GM12875 (cell line): ENCODE measurements at regions not wholly inside any gene's neighbourhood (a gene's known extent, or its start where the extent isn't known, plus 50 kb on each side); places are given as distances from the start of the nearest gene placed in this dataset.
"Not testable (repeated sequence)": the region's sequence is repeated elsewhere in the genome, so short reads cannot be mapped to it uniquely, and the experiment has no call there.

ENCODE experiments used
- H3K4me3 ChIP-seq: one replicate; pipeline ENCODE4 v1.5.1; 2011; ENCODE audit warnings: low read depth, low read length, control low read depth
- CTCF ChIP-seq: IDR thresholded peaks from 2 replicates; pipeline ENCODE4 v1.5.1; 2011; ENCODE audit warnings: low read depth, mild to moderate bottlenecking, control low read depth, inconsistent platforms, low read length, moderate library complexity, borderline replicate concordance; ENCODE audit not compliant: insufficient read depth

GRCh38 chr6:97473979-97474378 lies 191.0 kb upstream of the MMS22L start:
- no peak overlapping the region for H3K4me3 ChIP-seq
- TF ChIP-seq CTCF: no peak

GRCh38 chr6:97497713-97498331 lies 214.8 kb upstream of the MMS22L start:
- no peak overlapping the region for H3K4me3 ChIP-seq
- peak; percentile 78 for TF ChIP-seq CTCF

- no peak overlapping the region for H3K4me3 ChIP-seq
- TF ChIP-seq CTCF: no peak
Observed at GRCh38 chr6:97501853-97502252, 218.8 kb upstream of the MMS22L start.

GRCh38 chr6:97508646-97509045 lies 225.6 kb upstream of the MMS22L start:
- TF ChIP-seq CTCF: no peak
- H3K4me3 ChIP-seq: no peak overlapping the region

- not testable (repeated sequence) for H3K4me3 ChIP-seq
Observed at GRCh38 chr6:97513260-97513659, 230.2 kb upstream of the MMS22L start.

- no peak for TF ChIP-seq CTCF
- H3K4me3 ChIP-seq: no peak overlapping the region
Observed at GRCh38 chr6:97524811-97525210, 241.8 kb upstream of the MMS22L start.

- TF ChIP-seq CTCF: no peak
- H3K4me3 ChIP-seq: no peak overlapping the region
Observed at GRCh38 chr6:97535800-97536199, 252.8 kb upstream of the MMS22L start.

GRCh38 chr6:97548354-97548753 lies 265.3 kb upstream of the MMS22L start:
- TF ChIP-seq CTCF: no peak
- no peak overlapping the region for H3K4me3 ChIP-seq
